B cell (primary cell): ENCODE measurements at regions not wholly inside any gene's neighbourhood (a gene's known extent, or its start where the extent isn't known, plus 50 kb on each side); places are given as distances from the start of the nearest gene placed in this dataset.

Experiments used
- ATAC-seq: fragments of 200-7000 bp; cut with Tn5 transposase; one replicate; pipeline ENCODE4 v1.10.0; 2021; ENCODE audit warnings: low read depth, mild to moderate bottlenecking, moderate number of reproducible peaks, moderate library complexity
- CTCF ChIA-PET: fragments of 350-600 bp; sonication (Branson Sonifier 250); formaldehyde crosslinking; loops from one replicate; lab custom pipeline; 2021; ENCODE audit warnings: antibody characterized with exemption, inconsistent platforms; lab: Charles Lee
- POLR2A ChIA-PET: fragments of 350-600 bp; sonication (Branson Sonifier 250); formaldehyde crosslinking; loops from one replicate; lab custom pipeline; 2021; ENCODE audit warnings: antibody characterized with exemption; lab: Charles Lee
- DNase-seq: peaks from one replicate; pipeline ENCODE4 v3.0.0; 2013
- H2AFZ ChIP-seq: 2 replicates; pipeline ENCODE4 v1.6.1; 2012; ENCODE audit warnings: mild to moderate bottlenecking, low read depth, low read length; ENCODE audit not compliant: insufficient read depth, poor library complexity, severe bottlenecking
- H3K27ac ChIP-seq, 2 donors: 1 replicate in 1 of 2; 2 replicates in 1 of 2; pipeline ENCODE4 v1.5.1; 2012 to 2013; ENCODE audit warnings: low read length in 2 of 2, mild to moderate bottlenecking in 2 of 2, moderate library complexity in 1 of 2
- H3K27me3 ChIP-seq, 4 experiments: fragments of 200-600 bp in 1 of 4; sonication (generic) in 1 of 4; replicated peaks in 1 of 4; 1 replicate in 2 of 4; 2 replicates in 2 of 4; pipeline versions ENCODE4 v1.6.1 to v1.7.0; 2013 to 2016; ENCODE audit warnings: low read length in 3 of 4, mild to moderate bottlenecking in 2 of 4, mixed read lengths in 1 of 4, moderate library complexity in 1 of 4; ENCODE audit not compliant: insufficient read depth in 4 of 4, control insufficient read depth in 3 of 4; ENCODE audit errors: control extremely low read depth in 1 of 4
- H3K36me3 ChIP-seq, 2 experiments: replicated peaks in 1 of 2; 1 replicate in 1 of 2; 2 replicates in 1 of 2; pipeline versions ENCODE4 v1.6.1 to v1.7.1; 2013; ENCODE audit warnings: low read length in 1 of 2; ENCODE audit not compliant: insufficient read depth in 2 of 2, control insufficient read depth in 1 of 2; ENCODE audit errors: control extremely low read depth in 1 of 2, extremely low read depth in 1 of 2
- H3K4me1 ChIP-seq, 2 donors: fragments of 200-600 bp in 1 of 2; sonication (generic) in 1 of 2; 1 replicate in 1 of 2; 2 replicates in 1 of 2; pipeline versions ENCODE4 v1.5.1 to v1.6.1; 2013 to 2017; ENCODE audit warnings: low read length in 2 of 2; ENCODE audit not compliant: control insufficient read depth in 2 of 2, insufficient read depth in 2 of 2
- H3K4me2 ChIP-seq: replicated peaks from 2 replicates; pipeline ENCODE3; 2012; ENCODE audit warnings: mild to moderate bottlenecking, low read depth, low read length; ENCODE audit not compliant: poor library complexity, severe bottlenecking
- H3K4me3 ChIP-seq, 5 experiments: fragments of 200-600 bp in 1 of 5; sonication (generic) in 1 of 5; 1 replicate in 3 of 5; 2 replicates in 2 of 5; pipeline versions ENCODE4 v1.5.1 to v1.7.0; 2011 to 2016; ENCODE audit warnings: low read length in 4 of 5, mild to moderate bottlenecking in 4 of 5, low read depth in 2 of 5, control low read depth in 1 of 5, moderate library complexity in 1 of 5; ENCODE audit not compliant: insufficient read depth in 1 of 5; ENCODE audit errors: control extremely low read depth in 1 of 5, extremely low read depth in 1 of 5
- H3K79me2 ChIP-seq: fragments of 200-600 bp; sonication (generic); one replicate; pipeline ENCODE4 v1.6.0; 2016; ENCODE audit warnings: low read length; ENCODE audit not compliant: control insufficient read depth, insufficient read depth
- H3K9ac ChIP-seq: fragments of 200-600 bp; sonication (generic); 2 replicates; pipeline ENCODE4 v1.6.1; 2017; ENCODE audit warnings: mild to moderate bottlenecking, low read length, moderate library complexity
- H3K9me3 ChIP-seq, 3 donors: one replicate each; pipeline versions ENCODE4 v1.6.1 to v1.7.1; 2013; ENCODE audit warnings: low read length in 2 of 3; ENCODE audit not compliant: control insufficient read depth in 2 of 3, insufficient read depth in 1 of 3; ENCODE audit errors: control extremely low read depth in 1 of 3
- H4K20me1 ChIP-seq: 2 replicates; pipeline ENCODE4 v1.6.0; 2012; ENCODE audit warnings: mild to moderate bottlenecking, low read length; ENCODE audit not compliant: insufficient read depth, control insufficient read depth, poor library complexity, severe bottlenecking
- H3K27ac Mint-ChIP-seq: one replicate; pipeline ENCODE4 v1.8.0; 2021; ENCODE audit warnings: mixed read lengths
- H3K27me3 Mint-ChIP-seq: one replicate; pipeline ENCODE4 v1.8.0; 2021; ENCODE audit warnings: mixed read lengths
- H3K4me1 Mint-ChIP-seq: one replicate; pipeline ENCODE4 v1.8.0; 2021; ENCODE audit warnings: mixed read lengths
- H3K4me3 Mint-ChIP-seq: one replicate; pipeline ENCODE4 v1.8.0; 2021; ENCODE audit warnings: mixed read lengths
- H3K9me3 Mint-ChIP-seq: one replicate; pipeline ENCODE4 v1.8.0; 2022; ENCODE audit warnings: mixed read lengths; ENCODE audit not compliant: insufficient read depth
- CTCF ChIP-seq: fragments of 200-600 bp; IDR thresholded peaks from one replicate; pipeline ENCODE4 v1.8.0; 2022; ENCODE audit warnings: antibody characterized with exemption, mild to moderate bottlenecking
- EZH2 ChIP-seq: IDR thresholded peaks from 2 replicates; pipeline ENCODE4 v1.6.1; 2012; ENCODE audit warnings: borderline replicate concordance, low read depth, mild to moderate bottlenecking, moderate library complexity, low read length; ENCODE audit not compliant: insufficient read depth, poor library complexity, severe bottlenecking
- WGBS: methylation state at CpG from one replicate; pipeline ENCODE4 v1.1.5; 2013; ENCODE audit warnings: missing lambda C conversion rate; ENCODE audit not compliant: insufficient coverage; 5-methylcytosine and 5-hydroxymethylcytosine counted together
- intact Hi-C: fragments of 100-400 bp; cut with micrococcal nuclease; formaldehyde crosslinking; loops from one replicate; pipeline ENCODE4 v1.10.0; 2022

GRCh38 chr5:158563760-158564390 is 535.8 kb downstream of the EBF1 start:
- no peak for DNase-seq
- no peaks in the 10 kb centered on the region for H3K27me3 ChIP-seq
- ChIA-PET CTCF (no interaction called here), POLR2A (interaction anchor here (1.1 kb wide), 1 partner anchor 8 kb away, joined by 3 read pairs; no protein-coding TSS in a partner anchor)
- no peaks in the 10 kb centered on the region for H4K20me1 ChIP-seq
- H3K27me3 Mint-ChIP-seq, result no peaks in the 10 kb centered on the region
- no peak overlapping the region for H3K27ac ChIP-seq
- H3K4me1 Mint-ChIP-seq, result peaks cover 58% of the 10 kb centered on the region
- H3K9me3 Mint-ChIP-seq, result no peaks in the 10 kb centered on the region
- H3K27ac Mint-ChIP-seq, result peak overlapping the region; percentile 42
- H3K4me3 Mint-ChIP-seq, result no peak overlapping the region
- H3K9me3 ChIP-seq, result no peaks in the 10 kb centered on the region
- H3K79me2 ChIP-seq, result no peaks in the 10 kb centered on the region
- H3K4me2 ChIP-seq, result no peak overlapping the region
- H3K4me3 ChIP-seq, result no peak overlapping the region
- peaks cover 29 to 44% of the 10 kb centered on the region in 2 donors for H3K4me1 ChIP-seq
- intact Hi-C loops, result loop anchor here (5.0 to 10.0 kb wide), 3 partner anchors 33 to 259 kb away; no protein-coding TSS in a partner anchor
- 96% methylated on average over 5 of the region's 5 CpGs for WGBS
- H2AFZ ChIP-seq, result no peak overlapping the region
- H3K36me3 ChIP-seq, result no peaks in the 10 kb centered on the region
- no peak for ATAC-seq
- no peak overlapping the region for H3K9ac ChIP-seq
- TF ChIP-seq CTCF (no peak), EZH2 (no peak)

GRCh38 chr5:158561562-158562190 is 538.0 kb downstream of the EBF1 start:
- Mint-ChIP-seq H3K27me3 (no peaks in the 10 kb centered on the region), H3K4me1 (peaks cover 64% of the 10 kb centered on the region), H3K9me3 (no peaks in the 10 kb centered on the region), H3K27ac (no peak overlapping the region), H3K4me3 (no peak overlapping the region)
- no CpG with 5 or more reads among the region's 7 CpGs for WGBS
- no peak for ATAC-seq
- POLR2A ChIA-PET, result interaction anchor here (1.3 kb wide), 1 partner anchor 9 kb away, joined by 4 read pairs; no protein-coding TSS in a partner anchor
- Histone ChIP-seq H3K4me2 (no peak overlapping the region), H3K36me3 (no peaks in the 10 kb centered on the region), H3K9me3 (no peaks in the 10 kb centered on the region), H3K27ac (no peak overlapping the region), H2AFZ (no peak overlapping the region), H3K27me3 (no peaks in the 10 kb centered on the region), H4K20me1 (no peaks in the 10 kb centered on the region), H3K9ac (no peak overlapping the region), H3K4me3 (no peak overlapping the region), H3K4me1 (peaks cover 36 to 49% of the 10 kb centered on the region in 2 donors), H3K79me2 (no peaks in the 10 kb centered on the region)
- CTCF ChIA-PET, result interaction anchor here (1.0 to 2.2 kb wide), 2 partner anchors 10 kb away, joined by 3 to 5 read pairs; no protein-coding TSS in a partner anchor
- no peak for DNase-seq
- TF ChIP-seq CTCF, result no peak
- TF ChIP-seq EZH2, result no peak
- intact Hi-C loops, result loop anchor here (5.0 to 10.0 kb wide), 3 partner anchors 36 to 257 kb away; no protein-coding TSS in a partner anchor
